ENCODE measurements at regions not wholly inside any gene's neighbourhood (a gene's known extent, or its start where the extent isn't known, plus 50 kb on each side); places are given as distances from the start of the nearest gene placed in this dataset.
"Not testable (repeated sequence)": the region's sequence is repeated elsewhere in the genome, so short reads cannot be mapped to it uniquely, and the experiment has no call there.

- intact Hi-C loops (cut with micrococcal nuclease) = no loop called here
- Mint-ChIP-seq H3K9me3 (no peaks in the 10 kb centered on the region), H3K4me3 (no peak overlapping the region), H3K36me3 (ENCODE audit: low read depth) (no peaks in the 10 kb centered on the region), H3K4me1 (no peaks in the 10 kb centered on the region), H3K27me3 (peaks cover 2% of the 10 kb centered on the region), H3K27ac (no peak overlapping the region)
- DNase-seq = no peak
Measured at GRCh38 chr6:1226277-1227099, 85.4 kb upstream of the FOXQ1 start.

GRCh38 chr6:1224514-1224913 is 87.4 kb upstream of the FOXQ1 start:
- Mint-ChIP-seq H3K27ac (no peak overlapping the region), H3K9me3 (no peaks in the 10 kb centered on the region), H3K27me3 (peaks cover 2% of the 10 kb centered on the region), H3K4me1 (no peaks in the 10 kb centered on the region), H3K4me3 (no peak overlapping the region), H3K36me3 (ENCODE audit: low read depth) (no peaks in the 10 kb centered on the region)
- intact Hi-C loops (cut with micrococcal nuclease) = no loop called here
- no peak for DNase-seq

GRCh38 chr6:1222728-1223595 is 88.9 kb upstream of the FOXQ1 start:
- no peak for DNase-seq

GRCh38 chr6:1217396-1217795 is 94.5 kb upstream of the FOXQ1 start:
- H3K27ac Mint-ChIP-seq = no peak overlapping the region
- no peak for DNase-seq
- intact Hi-C loops (cut with micrococcal nuclease) = no loop called here
- H3K9me3 Mint-ChIP-seq = no peaks in the 10 kb centered on the region
- peaks cover 4% of the 10 kb centered on the region for H3K27me3 Mint-ChIP-seq
- H3K4me3 Mint-ChIP-seq = no peak overlapping the region
- H3K4me1 Mint-ChIP-seq = no peaks in the 10 kb centered on the region
- no peaks in the 10 kb centered on the region for H3K36me3 Mint-ChIP-seq (ENCODE audit: low read depth)

More at GRCh38 chr6:1222728-1223595, 88.9 kb upstream of the FOXQ1 start:
- Mint-ChIP-seq H3K27me3 (peaks cover 4% of the 10 kb centered on the region), H3K9me3 (no peaks in the 10 kb centered on the region), H3K27ac (no peak overlapping the region), H3K36me3 (ENCODE audit: low read depth) (no peaks in the 10 kb centered on the region), H3K4me3 (no peak overlapping the region), H3K4me1 (no peaks in the 10 kb centered on the region)
- intact Hi-C loops (cut with micrococcal nuclease) = no loop called here

- no peaks in the 10 kb centered on the region for H3K9me3 Mint-ChIP-seq
- H3K27me3 Mint-ChIP-seq = peaks cover 9% of the 10 kb centered on the region
- intact Hi-C loops (cut with micrococcal nuclease) = no loop called here
- no peak for DNase-seq
- no peaks in the 10 kb centered on the region for H3K36me3 Mint-ChIP-seq (ENCODE audit: low read depth)
- H3K4me1 Mint-ChIP-seq = no peaks in the 10 kb centered on the region
- no peak overlapping the region for H3K4me3 Mint-ChIP-seq
- no peak overlapping the region for H3K27ac Mint-ChIP-seq
Measured at GRCh38 chr6:1216488-1216974, 95.4 kb upstream of the FOXQ1 start.

GRCh38 chr6:1215884-1216487 is 95.9 kb upstream of the FOXQ1 start:
- H3K9me3 Mint-ChIP-seq = no peaks in the 10 kb centered on the region
- intact Hi-C loops (cut with micrococcal nuclease) = no loop called here
- no peak overlapping the region for H3K4me3 Mint-ChIP-seq
- peaks cover 9% of the 10 kb centered on the region for H3K27me3 Mint-ChIP-seq
- H3K27ac Mint-ChIP-seq = no peak overlapping the region
- DNase-seq = no peak
- H3K4me1 Mint-ChIP-seq = no peaks in the 10 kb centered on the region
- H3K36me3 Mint-ChIP-seq (ENCODE audit: low read depth) = no peaks in the 10 kb centered on the region

- H3K4me3 Mint-ChIP-seq = no peak overlapping the region
- no peak for DNase-seq
- no peaks in the 10 kb centered on the region for H3K4me1 Mint-ChIP-seq
- intact Hi-C loops (cut with micrococcal nuclease) = no loop called here
- peaks cover 9% of the 10 kb centered on the region for H3K27me3 Mint-ChIP-seq
- no peaks in the 10 kb centered on the region for H3K9me3 Mint-ChIP-seq
- no peak overlapping the region for H3K27ac Mint-ChIP-seq
- no peaks in the 10 kb centered on the region for H3K36me3 Mint-ChIP-seq (ENCODE audit: low read depth)
Measured at GRCh38 chr6:1215023-1215422, 96.9 kb upstream of the FOXQ1 start.

- DNase-seq = no peak
- Mint-ChIP-seq H3K27ac (no peak overlapping the region), H3K4me1 (no peaks in the 10 kb centered on the region), H3K4me3 (no peak overlapping the region), H3K27me3 (peaks cover 9% of the 10 kb centered on the region), H3K9me3 (no peaks in the 10 kb centered on the region), H3K36me3 (ENCODE audit: low read depth) (no peaks in the 10 kb centered on the region)
- intact Hi-C loops (cut with micrococcal nuclease) = no loop called here
Measured at GRCh38 chr6:1212919-1213318, 99.0 kb upstream of the FOXQ1 start.

- H3K4me1 Mint-ChIP-seq; DNase-seq; H3K27me3 Mint-ChIP-seq; intact Hi-C loops (cut with micrococcal nuclease); H3K27ac Mint-ChIP-seq; H3K9me3 Mint-ChIP-seq; H3K4me3 Mint-ChIP-seq; H3K36me3 Mint-ChIP-seq (ENCODE audit: low read depth): not testable (repeated sequence)
Measured at GRCh38 chr6:1212138-1212537, 99.8 kb upstream of the FOXQ1 start.

- H3K9me3 Mint-ChIP-seq; H3K4me3 Mint-ChIP-seq; H3K27ac Mint-ChIP-seq; H3K36me3 Mint-ChIP-seq (ENCODE audit: low read depth); H3K4me1 Mint-ChIP-seq; H3K27me3 Mint-ChIP-seq; intact Hi-C loops (cut with micrococcal nuclease); DNase-seq: not testable (repeated sequence)
Measured at GRCh38 chr6:1210631-1211030, 101.3 kb upstream of the FOXQ1 start.

GRCh38 chr6:1208876-1209275 is 103.0 kb upstream of the FOXQ1 start:
- Mint-ChIP-seq H3K27ac (no peak overlapping the region), H3K9me3 (no peaks in the 10 kb centered on the region), H3K27me3 (peaks cover 9% of the 10 kb centered on the region), H3K36me3 (ENCODE audit: low read depth) (no peaks in the 10 kb centered on the region), H3K4me1 (no peaks in the 10 kb centered on the region), H3K4me3 (no peak overlapping the region)
- intact Hi-C loops (cut with micrococcal nuclease) = no loop called here
- no peak for DNase-seq

- H3K4me3 Mint-ChIP-seq = no peak overlapping the region
- H3K4me1 Mint-ChIP-seq = no peaks in the 10 kb centered on the region
- H3K27me3 Mint-ChIP-seq = no peaks in the 10 kb centered on the region
- intact Hi-C loops (cut with micrococcal nuclease) = no loop called here
- no peak for DNase-seq
- no peaks in the 10 kb centered on the region for H3K9me3 Mint-ChIP-seq
- no peaks in the 10 kb centered on the region for H3K36me3 Mint-ChIP-seq (ENCODE audit: low read depth)
- no peak overlapping the region for H3K27ac Mint-ChIP-seq
Measured at GRCh38 chr6:1203546-1203945, 108.4 kb upstream of the FOXQ1 start.

- Mint-ChIP-seq H3K36me3 (ENCODE audit: low read depth) (no peaks in the 10 kb centered on the region), H3K27me3 (no peaks in the 10 kb centered on the region), H3K4me1 (no peaks in the 10 kb centered on the region), H3K9me3 (no peaks in the 10 kb centered on the region), H3K27ac (no peak overlapping the region), H3K4me3 (no peak overlapping the region)
- intact Hi-C loops (cut with micrococcal nuclease) = no loop called here
- no peak for DNase-seq
Measured at GRCh38 chr6:1202201-1202600, 109.7 kb upstream of the FOXQ1 start.

Data from activated CD4-positive, alpha-beta T cell treated with anti-CD3 and anti-CD28 coated beads, Interleukin-2, amount 10 ng/mL, durations not matched to agents 24 days and 14 days (primary cell).